Pons (tissue), 1 donor: ENCODE measurements at regions not wholly inside any gene's neighbourhood (a gene's known extent, or its start where the extent isn't known, plus 50 kb on each side); places are given as distances from the start of the nearest gene placed in this dataset.
"Not testable (repeated sequence)": the region's sequence is repeated elsewhere in the genome, so short reads cannot be mapped to it uniquely, and the experiment has no call there.

Source experiments
- DNase-seq: peaks from one replicate; pipeline ENCODE4 v3.0.0-alpha.2; 2016; ENCODE audit warnings: low spot score

- DNase-seq = not testable (repeated sequence)
These were observed 49.9 kb upstream of the NOTCH2NLA start for GRCh38 chr1:146278758-146279157.
